ENCODE measurements at regions not wholly inside any gene's neighbourhood (a gene's known extent, or its start where the extent isn't known, plus 50 kb on each side); places are given as distances from the start of the nearest gene placed in this dataset.

GRCh38 chr2:128642821-128643220 is 324.2 kb upstream of the HS6ST1 start:
- peaks cover 89% of the 10 kb centered on the region for H3K4me1 Mint-ChIP-seq
- Histone ChIP-seq H3K79me2 (ENCODE audit: low read depth) (no peaks in the 10 kb centered on the region), H3K27ac (no peak overlapping the region), H3K9ac (no peak overlapping the region), H3F3A (ENCODE audit: low read depth) (peaks cover 40% of the 10 kb centered on the region), H3K4me2 (no peak overlapping the region), H3K36me3 (no peaks in the 10 kb centered on the region), H2AFZ (replicated peaks) (no peak overlapping the region), H3K4me3 (no peak overlapping the region), H3K4me1 (peaks cover 51% of the 10 kb centered on the region), H3K9me3 (ENCODE audit: low read depth) (no peaks in the 10 kb centered on the region), H4K20me1 (ENCODE audit: low read depth) (no peaks in the 10 kb centered on the region), H3K27me3 (no peaks in the 10 kb centered on the region)
- TF ChIP-seq EZH2phosphoT487 (IDR thresholded peaks at IDR 0.05) (no peak), CTCF (IDR thresholded peaks at IDR 0.05) (no peak), EZH2 (IDR thresholded peaks at IDR 0.05) (no peak)
- H3K27me3 Mint-ChIP-seq (ENCODE audit: insufficient read depth, low read depth), result peaks cover 11% of the 10 kb centered on the region
- peak overlapping the region; percentile 90 for H3K27ac Mint-ChIP-seq
- H3K4me3 Mint-ChIP-seq, result peak overlapping the region; percentile 1
- DNase-seq (ENCODE audit: low spot score), result no peak
- no peaks in the 10 kb centered on the region for H3K36me3 Mint-ChIP-seq
- no peaks in the 10 kb centered on the region for H3K9me3 Mint-ChIP-seq

DNA sequence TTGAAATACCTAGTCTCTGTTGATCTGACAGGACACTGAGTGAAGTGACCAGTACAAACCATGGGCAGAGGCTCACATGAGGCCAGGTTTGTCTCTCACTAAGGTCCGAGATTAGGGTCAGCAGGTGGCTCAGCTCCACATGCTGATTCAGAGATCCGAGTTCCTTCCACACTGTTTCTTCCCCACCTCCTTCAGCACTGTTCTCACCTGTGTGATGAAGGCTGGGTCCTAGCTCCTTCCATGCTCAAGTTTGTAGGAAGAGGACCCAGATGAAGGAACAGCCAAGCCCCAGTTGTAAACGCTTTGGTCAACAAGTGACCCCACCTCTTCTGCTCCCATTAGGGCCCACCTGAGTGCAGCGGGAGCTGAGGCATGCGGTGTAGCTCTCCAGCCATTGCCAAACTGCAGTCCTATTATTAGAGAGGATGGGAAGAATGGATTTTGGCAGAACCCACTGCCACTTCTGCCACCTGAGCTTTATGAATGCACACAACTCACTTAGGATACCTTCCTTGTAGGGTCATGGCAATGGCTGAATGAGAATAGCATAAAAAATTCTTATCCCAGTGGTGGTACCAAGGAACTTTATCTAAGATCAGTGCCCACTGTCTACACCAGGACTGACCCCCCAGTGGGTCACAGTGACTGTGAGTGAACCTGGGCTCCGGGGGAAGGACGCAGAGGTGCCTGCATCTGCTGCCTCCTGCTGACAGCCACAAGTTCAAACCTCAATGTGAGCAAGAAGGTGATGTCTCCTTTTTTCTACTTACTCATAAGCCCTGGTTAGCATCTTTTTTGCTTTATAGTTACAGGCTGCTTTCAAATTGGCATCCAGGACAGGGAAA is 324.8 kb upstream of the HS6ST1 start:
- Histone ChIP-seq H4K20me1 (ENCODE audit: low read depth) (no peaks in the 10 kb centered on the region), H3K79me2 (ENCODE audit: low read depth) (no peaks in the 10 kb centered on the region), H3K4me3 (no peak overlapping the region), H3K4me2 (peak overlapping the region; percentile 52), H2AFZ (replicated peaks) (no peak overlapping the region), H3K27ac (no peak overlapping the region), H3K36me3 (no peaks in the 10 kb centered on the region), H3K4me1 (peaks cover 45% of the 10 kb centered on the region), H3F3A (ENCODE audit: low read depth) (peaks cover 33% of the 10 kb centered on the region), H3K27me3 (no peaks in the 10 kb centered on the region), H3K9me3 (ENCODE audit: low read depth) (no peaks in the 10 kb centered on the region), H3K9ac (no peak overlapping the region)
- Mint-ChIP-seq H3K4me3 (peak overlapping the region; percentile 64), H3K27ac (peak overlapping the region; percentile 90), H3K27me3 (ENCODE audit: insufficient read depth, low read depth) (peaks cover 11% of the 10 kb centered on the region), H3K4me1 (peaks cover 84% of the 10 kb centered on the region), H3K9me3 (peaks cover 1% of the 10 kb centered on the region), H3K36me3 (no peaks in the 10 kb centered on the region)
- TF ChIP-seq EZH2phosphoT487 (IDR thresholded peaks at IDR 0.05), result no peak
- no peak for TF ChIP-seq EZH2 (IDR thresholded peaks at IDR 0.05)
- TF ChIP-seq CTCF (IDR thresholded peaks at IDR 0.05), result no peak
- DNase-seq (ENCODE audit: low spot score), result no peak

DNA sequence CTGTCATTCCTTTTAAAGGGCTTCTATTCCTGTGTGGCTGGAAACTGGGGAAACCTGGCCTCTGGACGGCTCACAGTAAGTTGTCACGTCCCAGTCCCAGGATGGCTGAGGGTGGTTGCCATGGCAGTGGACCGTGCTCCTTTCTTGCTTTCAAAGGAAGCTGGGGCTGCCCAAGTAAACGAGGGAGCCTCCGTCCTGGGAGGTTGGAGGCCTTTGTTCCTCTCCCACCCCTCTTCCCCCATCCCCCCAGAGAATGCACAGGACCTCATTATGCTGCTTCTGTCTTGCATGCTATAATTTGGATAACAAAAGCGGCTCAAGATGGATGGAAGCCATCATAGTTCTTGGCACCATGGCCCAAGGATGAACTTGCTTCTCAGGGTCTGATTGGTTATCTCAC is 325.5 kb upstream of the HS6ST1 start:
- Histone ChIP-seq H3K4me2 (peak overlapping the region; percentile 52), H2AFZ (replicated peaks) (no peak overlapping the region), H3K27me3 (no peaks in the 10 kb centered on the region), H3K9me3 (ENCODE audit: low read depth) (no peaks in the 10 kb centered on the region), H4K20me1 (ENCODE audit: low read depth) (no peaks in the 10 kb centered on the region), H3K36me3 (no peaks in the 10 kb centered on the region), H3K27ac (no peak overlapping the region), H3F3A (ENCODE audit: low read depth) (peaks cover 28% of the 10 kb centered on the region), H3K4me3 (no peak overlapping the region), H3K4me1 (peaks cover 40% of the 10 kb centered on the region), H3K79me2 (ENCODE audit: low read depth) (no peaks in the 10 kb centered on the region), H3K9ac (no peak overlapping the region)
- DNase-seq (ENCODE audit: low spot score), result peak; percentile 76
- H3K36me3 Mint-ChIP-seq, result no peaks in the 10 kb centered on the region
- peak overlapping the region; percentile 64 for H3K4me3 Mint-ChIP-seq
- peaks cover 5% of the 10 kb centered on the region for H3K9me3 Mint-ChIP-seq
- peaks cover 79% of the 10 kb centered on the region for H3K4me1 Mint-ChIP-seq
- peak overlapping the region; percentile 98 for H3K27ac Mint-ChIP-seq
- H3K27me3 Mint-ChIP-seq (ENCODE audit: insufficient read depth, low read depth), result peaks cover 11% of the 10 kb centered on the region
- no peak for TF ChIP-seq EZH2 (IDR thresholded peaks at IDR 0.05)
- TF ChIP-seq CTCF (IDR thresholded peaks at IDR 0.05), result no peak
- no peak for TF ChIP-seq EZH2phosphoT487 (IDR thresholded peaks at IDR 0.05)

Measured in neural progenitor cell (in vitro differentiated cells).